Esophagus squamous epithelium (tissue), 4 donors: ENCODE measurements at regions not wholly inside any gene's neighbourhood (a gene's known extent, or its start where the extent isn't known, plus 50 kb on each side); places are given as distances from the start of the nearest gene placed in this dataset.

Source experiments
- CTCF ChIP-seq, 6 experiments: fragments of 450-650 bp in 4 of 6; fragments of 200-600 bp in 2 of 6; sonication (generic) in 2 of 6; IDR thresholded peaks; one replicate each; pipeline ENCODE4 v1.5.1; 2016 to 2019; ENCODE audit warnings: antibody characterized with exemption in 6 of 6, mild to moderate bottlenecking in 4 of 6, moderate library complexity in 4 of 6
- POLR2A ChIP-seq, 4 donors: fragments of 450-650 bp; IDR thresholded peaks; one replicate each; pipeline ENCODE4 v1.6.1; 2017; ENCODE audit warnings: antibody characterized with exemption in 4 of 4, mild to moderate bottlenecking in 4 of 4, moderate library complexity in 3 of 4

GRCh38 chr6:130771741-130772140, 55.5 kb upstream of the SMLR1 start:
- no peak for TF ChIP-seq CTCF (IDR thresholded peaks at IDR 0.05)
- no peak for TF ChIP-seq POLR2A (IDR thresholded peaks at IDR 0.05)
